GM19035 (cell line): ENCODE measurements at regions not wholly inside any gene's neighbourhood (a gene's known extent, or its start where the extent isn't known, plus 50 kb on each side); places are given as distances from the start of the nearest gene placed in this dataset.
"Not testable (repeated sequence)": the region's sequence is repeated elsewhere in the genome, so short reads cannot be mapped to it uniquely, and the experiment has no call there.

Experiments used
- ATAC-seq: cut with Tn5 transposase; IDR thresholded peaks from one replicate; pipeline ENCODE4 v1.9.1; 2021; ENCODE audit not compliant: unreplicated experiment

DNA sequence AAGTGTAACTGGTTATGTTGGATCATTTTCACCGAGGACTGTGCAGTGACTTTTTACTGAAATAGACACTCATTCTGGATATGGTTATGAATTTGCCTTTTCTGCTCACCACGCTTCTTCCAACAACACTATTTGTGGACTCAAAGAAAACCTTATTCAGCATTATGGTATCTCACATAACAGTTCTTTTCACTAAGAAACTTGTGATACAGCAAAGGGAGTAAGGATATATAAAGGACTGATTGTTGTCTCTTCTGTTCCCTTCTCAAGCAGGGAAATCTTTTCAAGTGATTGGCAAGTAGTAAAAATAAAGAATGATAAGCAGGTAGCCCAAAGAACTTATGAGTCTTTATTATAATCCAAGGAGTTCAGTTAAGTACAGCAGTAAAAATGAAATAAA, 131.5 kb upstream of the SV2C start:
- no peak for ATAC-seq

DNA sequence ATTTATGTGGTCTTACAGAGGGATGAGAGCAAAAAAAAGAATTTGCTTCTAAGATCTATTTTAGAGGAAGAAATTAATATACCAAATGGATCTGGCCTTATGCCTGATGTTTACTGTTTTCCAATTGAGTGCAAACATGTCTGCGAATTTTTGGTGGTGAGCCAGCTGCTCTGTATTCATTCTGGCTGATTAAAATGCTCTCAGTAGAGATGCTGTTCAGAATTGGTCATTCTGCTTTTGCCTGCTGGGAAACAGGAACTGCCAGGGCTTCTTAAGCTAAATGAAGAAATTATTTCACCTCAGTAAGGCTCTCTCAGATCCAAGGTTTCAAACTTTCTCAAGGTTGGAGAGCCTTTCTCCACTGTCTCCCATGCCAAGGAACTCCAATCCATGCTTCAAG, 132.0 kb upstream of the SV2C start:
- ATAC-seq, result no peak

DNA sequence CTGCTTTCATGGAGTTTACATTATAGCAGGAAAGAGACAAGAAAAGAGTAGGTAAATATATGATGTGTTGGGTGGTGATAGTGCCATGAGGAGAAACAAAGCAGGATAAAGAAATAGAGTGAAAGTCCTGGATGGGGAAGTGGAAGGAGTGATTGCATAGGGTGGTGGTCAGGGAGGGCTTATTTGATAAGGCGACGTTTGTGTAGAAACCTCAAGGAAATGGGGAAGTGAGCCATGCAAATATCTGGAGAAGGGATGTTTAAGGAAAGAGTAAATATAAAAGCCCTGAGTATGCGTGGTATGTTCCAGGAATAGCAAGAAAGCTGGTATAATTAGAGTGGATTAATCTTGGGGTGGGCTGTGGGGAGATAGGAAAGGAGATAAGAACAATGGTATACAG, 134.7 kb upstream of the SV2C start:
- ATAC-seq, result no peak

DNA sequence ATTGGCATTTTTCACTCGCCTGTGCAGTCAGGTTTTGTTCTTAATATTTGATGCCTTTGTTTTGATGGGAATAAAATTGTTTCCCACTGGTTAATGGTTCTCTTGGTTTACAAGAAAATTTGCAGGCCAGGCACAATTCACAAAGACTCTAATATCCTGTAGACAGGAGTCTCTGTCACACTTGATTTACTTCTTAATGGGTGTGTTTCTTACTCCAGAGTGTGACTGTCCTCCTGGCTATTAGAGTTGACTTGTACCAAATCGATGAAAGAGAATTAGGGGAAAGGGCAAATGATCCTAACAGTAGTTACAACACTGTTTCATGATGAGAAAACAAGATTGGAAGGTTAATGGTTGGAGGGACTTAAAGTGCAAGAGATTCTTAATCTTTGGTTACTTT, 142.8 kb upstream of the SV2C start:
- ATAC-seq, result no peak

DNA sequence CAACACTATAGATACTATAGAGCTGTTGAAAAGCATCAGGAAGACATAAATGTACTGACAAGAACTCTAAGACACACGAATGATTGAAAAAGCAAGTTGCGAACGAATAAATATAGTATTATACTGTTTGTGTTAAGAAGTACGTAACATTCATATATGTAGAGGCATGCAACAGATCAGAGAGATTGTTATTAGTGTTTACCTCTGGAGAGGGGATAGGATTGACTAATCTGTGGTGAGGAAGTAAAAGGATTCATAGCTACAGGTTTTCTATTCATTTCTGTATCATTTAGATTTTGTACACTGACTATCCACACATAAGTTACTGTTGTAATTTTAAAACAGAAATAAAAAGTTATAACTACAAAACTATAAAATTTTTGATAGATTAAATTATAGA, 147.6 kb upstream of the SV2C start:
- ATAC-seq, result no peak

DNA sequence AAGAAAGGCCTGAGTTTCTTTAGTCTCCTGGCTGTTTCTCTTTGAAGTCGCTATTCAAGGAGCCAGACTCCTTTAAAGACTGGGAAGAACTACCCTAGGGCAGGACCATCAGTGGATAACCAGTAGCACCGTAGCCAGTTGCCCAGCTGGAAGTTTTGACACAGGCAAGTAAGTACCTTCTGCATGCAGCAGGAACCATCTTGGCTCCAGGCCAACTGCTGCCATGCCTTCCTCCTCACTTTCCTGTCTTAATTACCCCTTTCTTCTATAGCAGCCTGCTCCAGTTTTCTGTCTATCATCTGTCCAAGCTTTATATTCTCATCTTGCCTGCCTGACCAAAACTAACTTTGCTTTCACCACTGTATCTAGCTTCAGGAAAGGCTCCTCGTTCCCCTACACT, 149.7 kb upstream of the SV2C start:
- ATAC-seq, result no peak

DNA sequence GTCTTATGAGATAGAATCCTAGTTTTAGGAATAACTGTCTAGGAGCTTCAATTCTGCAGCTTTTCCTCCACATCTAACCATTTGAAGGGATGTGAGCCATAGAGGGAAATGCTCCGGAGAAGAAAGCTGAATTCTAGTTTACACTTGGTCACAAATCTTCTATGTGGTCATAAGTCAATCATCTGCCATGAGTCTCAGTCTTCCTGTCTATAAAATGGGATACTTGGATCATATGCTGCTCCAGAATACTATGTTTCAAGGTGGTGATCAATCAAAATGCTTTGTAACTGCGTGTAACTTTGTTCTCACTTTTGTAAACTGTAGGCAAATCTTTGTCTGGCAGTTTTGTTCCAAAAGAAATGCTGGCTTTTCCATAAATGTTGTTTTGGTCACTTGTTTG, 152.0 kb upstream of the SV2C start:
- no peak for ATAC-seq

DNA sequence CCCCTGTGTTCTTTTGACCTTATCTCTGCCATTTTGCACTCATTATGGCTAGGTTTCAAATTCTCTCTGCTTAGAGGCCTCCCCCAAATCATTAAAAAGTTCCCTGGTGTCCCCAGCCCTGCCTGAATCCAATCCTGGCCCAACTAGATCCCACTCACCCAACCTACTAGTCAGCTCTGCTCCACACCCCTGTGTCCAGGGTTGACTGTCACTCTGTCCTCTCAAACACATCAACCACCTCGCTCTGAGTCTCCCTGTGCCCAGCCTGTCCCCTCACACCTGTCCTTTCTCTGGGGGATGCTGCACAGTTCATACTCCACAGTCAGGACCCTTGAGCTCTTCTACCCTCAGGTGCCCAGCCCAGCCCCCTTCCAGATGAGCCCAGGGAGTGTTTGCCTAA, 154.2 kb upstream of the SV2C start:
- ATAC-seq, result no peak

DNA sequence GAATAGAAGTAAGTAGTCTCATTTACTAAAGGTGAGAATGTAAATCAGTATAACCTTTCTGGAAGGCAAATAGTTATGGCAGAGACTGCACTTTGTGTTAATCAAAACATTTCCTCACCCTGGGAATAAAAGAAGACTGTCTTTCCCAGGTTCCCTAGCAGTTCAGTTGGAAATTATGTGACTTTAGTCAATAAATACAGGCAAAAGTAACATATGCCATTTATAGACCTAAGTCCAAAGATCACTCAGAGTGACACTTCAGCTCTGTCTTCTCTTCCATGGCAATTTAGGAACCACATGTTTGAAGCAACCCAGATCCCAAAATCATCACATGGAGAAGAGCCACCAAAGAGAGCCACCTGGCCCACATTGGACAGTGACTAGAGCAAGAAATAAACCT, 160.7 kb upstream of the SV2C start:
- ATAC-seq, result no peak

DNA sequence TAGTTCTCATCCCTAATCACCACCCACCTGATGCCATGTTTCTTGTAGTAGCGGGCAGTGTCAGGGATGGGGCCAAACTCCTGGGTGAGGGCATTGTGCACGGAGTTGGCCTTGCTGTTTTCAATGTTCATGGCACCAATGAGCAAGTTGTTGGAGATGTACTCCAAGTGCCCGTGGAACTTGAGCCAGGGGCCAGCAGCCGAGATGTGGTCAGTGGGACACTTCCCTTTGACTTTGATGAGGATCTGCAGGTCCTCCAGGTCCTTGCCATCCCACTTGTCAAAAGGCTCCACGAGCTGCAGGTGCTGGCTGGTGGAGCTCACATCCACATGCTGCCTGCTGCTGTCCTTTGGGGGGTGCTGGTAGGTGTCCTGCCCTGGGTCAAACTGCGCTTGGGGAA, 162.2 kb upstream of the SV2C start:
- no peak for ATAC-seq

DNA sequence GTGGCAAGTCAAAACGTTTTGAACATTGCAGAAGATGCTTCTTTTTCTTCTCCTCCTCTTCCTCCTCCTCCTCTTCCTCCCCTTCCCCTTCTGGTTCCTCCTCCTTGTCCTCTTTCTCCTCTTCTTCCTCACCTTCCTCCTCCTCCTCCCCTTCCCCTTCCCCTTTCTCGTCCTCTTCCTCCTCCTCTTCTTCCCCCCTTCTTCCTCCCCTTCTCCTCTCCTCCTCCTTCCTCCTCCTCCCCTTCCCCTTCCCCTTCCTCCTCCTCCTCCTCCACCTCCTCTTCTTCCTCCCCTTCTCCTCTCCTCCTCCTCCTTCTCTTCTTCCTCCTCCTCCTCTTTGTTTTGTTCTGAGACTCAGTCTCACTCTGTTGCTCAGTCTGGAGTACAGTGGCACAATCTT, 167.0 kb upstream of the SV2C start:
- ATAC-seq, result no peak

DNA sequence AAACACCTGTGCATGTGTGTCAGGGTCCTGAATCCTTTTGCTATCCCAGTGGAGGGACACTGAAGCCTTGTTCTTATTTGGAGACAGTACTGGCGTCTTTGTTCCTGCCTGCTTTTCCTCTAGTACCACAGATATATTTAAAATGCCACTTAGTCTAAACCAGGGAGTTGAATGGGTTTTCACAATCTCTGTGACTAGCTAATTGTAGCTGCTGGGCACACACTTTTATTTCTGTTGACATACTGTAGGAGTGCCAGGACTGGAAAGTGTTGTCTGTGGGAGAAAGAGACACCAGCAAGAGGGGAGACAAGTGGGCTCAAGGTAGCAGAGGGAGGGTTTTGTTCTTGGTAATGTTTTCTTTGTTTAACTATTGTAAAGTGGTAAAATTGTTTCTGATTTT, 174.0 kb upstream of the SV2C start:
- no peak for ATAC-seq

DNA sequence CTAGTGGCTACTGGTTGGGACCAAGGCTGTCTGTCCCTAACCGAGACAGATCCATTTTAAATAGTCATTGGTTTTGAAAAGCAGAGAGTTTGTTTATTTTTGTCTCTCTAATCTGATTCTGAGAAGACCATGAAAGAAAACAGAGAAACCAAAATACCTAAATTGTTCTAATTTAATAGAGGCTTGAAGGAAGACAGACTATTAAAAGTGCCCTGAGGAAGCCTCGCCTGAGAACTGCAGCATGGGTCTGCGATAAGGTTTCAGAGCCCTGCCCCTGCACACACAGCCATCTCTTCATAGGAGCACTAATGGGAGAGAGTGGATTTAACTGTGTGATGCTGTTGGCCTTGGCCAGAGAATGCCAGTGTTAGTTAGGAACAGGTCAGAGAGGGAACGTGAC, 175.5 kb upstream of the SV2C start:
- no peak for ATAC-seq

DNA sequence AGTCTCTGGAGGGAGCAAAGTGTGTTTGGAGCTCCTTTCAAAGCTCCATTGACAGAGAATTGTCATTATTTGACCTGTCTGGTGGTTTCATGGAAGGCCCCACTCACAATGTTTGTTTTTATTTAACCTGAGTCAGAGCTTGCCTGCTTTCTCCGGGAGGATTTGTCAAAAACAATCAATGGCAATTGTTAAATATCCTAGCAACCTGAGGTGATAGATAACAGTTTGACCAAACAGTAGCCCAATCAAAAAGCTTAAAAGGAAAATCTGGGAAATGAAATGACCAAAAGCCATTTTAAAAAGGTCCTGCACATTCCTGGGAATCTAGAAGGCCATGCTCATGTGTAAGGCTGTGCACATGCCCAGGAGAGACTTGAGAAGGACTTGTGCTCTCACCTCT, 177.2 kb upstream of the POC5 start:
- no peak for ATAC-seq

DNA sequence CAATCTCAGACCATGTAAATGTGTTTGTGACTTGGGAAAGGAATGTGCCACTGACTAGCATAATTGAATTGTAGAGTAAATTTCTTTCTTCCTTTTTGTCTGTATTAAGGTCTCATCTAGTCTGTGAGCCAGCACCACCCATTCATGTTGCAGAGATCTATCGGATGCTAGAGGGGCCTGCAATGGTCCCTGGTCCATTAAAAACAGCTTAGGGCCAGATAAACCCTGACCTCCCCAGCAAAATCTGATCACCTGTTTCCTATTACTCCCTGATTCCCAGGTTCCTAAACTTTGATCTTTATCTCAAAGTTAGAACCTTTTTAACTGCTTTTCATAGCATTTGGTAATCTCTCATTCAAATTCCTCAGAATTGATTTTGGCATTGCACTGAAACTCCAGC, 174.5 kb upstream of the POC5 start:
- no peak for ATAC-seq

DNA sequence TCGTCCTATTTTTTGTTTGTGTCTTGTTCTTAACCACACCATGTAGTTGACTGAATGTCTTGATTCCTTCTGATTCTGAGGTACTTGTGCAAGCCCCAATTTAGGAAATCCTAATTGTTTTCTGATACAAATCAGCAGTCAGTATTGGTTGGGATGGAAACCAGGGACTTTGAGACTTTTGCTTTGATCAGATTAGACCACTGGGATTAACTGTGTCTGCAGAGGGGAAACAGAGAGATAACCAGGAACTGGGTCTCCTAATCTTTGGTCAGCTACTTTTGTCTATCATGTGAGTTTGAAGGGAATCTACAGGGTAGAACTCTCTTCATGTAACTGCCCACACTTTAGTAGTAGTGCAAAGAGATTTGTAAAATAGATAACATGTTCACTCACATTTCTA, 173.8 kb upstream of the POC5 start:
- no peak for ATAC-seq

DNA sequence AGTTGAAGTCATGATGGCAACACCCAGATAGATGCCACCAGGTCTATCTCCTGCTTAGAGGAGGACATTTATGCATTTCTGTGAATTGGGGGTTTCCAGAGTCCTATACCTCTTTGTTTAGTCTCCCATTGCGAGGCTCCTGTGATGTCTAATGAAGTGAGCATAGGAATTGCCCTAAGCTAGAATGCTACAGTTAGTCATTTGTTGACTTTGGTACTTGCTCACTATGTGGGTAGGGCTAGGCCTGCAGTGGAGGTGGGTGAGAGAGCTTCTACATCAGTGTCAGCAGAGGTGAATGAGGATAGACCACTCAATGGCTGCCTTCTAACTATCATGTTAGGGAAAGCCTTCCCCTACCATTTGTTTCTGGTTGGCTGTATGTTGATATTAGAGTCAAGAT, 173.3 kb upstream of the POC5 start:
- ATAC-seq, result no peak

DNA sequence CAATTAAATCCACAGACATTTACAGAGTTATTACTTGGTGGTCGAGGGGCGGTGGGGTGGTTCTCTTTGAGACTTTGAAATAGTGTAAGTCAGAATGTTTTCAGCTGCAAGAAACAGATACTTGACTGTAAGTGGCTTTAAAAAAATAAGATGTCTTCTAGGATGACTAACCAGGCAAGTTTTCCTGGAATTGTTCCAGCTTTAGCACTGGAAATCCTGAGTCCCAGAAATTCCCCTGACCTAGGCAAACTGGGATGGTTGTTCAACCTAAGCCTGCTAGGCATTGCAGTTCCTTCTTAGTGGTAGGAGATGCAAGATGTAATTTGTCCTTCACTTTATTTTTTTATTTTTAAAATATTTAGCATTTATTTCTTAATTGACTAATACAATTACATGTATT, 169.5 kb upstream of the POC5 start:
- ATAC-seq, result no peak

DNA sequence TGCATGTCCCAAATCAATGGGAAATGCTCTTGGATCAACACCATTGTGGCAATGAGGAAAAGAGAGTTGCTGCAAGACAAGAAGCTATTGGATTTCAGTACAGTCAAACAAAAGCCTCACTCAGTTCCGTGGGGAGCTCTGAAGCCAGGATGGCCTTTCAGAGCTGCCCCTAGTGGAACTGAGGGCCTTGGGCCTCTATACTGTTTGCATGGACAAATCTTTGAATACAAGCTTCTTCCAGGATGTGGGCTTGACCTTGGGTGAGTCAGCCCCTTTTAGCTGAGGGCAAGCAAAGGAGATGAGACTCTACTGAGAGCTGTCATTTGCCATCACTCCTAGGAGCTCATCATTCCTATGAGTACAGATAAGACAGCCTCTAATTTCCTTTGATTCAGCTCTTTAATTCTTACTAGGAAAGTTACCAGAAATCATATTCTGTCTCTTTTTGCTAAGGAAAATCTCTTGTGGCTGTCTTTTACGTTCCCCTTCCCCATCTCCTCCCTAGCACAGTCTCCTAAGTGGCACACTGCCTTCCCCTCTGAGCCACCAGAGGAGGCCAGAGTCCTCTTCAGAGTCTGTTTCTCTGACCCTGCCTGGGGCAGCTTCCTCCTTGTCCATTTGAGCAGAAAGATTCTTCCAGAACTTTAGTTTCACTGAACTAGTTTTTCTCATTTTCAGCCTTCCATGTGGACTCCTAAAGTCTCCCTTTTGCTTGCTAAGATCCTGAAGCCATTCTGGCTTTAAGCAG, 168.8 kb upstream of the POC5 start:
- ATAC-seq, result no peak

DNA sequence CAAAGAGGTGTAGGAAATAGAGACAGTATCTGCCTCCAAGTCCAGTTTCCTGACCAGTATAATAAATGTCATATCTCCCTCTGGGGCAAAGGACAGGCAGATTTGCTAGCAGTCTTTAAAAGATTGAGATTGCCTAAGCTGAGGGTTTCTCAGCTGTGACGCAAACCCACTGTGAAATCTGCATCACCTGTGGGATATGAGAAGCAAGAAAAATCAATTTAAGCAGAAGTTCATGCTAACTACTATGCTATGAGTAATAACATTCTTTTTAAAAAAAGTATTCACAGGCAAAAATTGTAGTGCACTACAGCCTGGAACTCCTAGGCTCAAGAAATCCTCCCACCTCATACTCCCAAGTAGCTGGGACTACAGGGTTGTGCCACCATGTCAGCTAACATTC, 168.1 kb upstream of the POC5 start:
- no peak for ATAC-seq

DNA sequence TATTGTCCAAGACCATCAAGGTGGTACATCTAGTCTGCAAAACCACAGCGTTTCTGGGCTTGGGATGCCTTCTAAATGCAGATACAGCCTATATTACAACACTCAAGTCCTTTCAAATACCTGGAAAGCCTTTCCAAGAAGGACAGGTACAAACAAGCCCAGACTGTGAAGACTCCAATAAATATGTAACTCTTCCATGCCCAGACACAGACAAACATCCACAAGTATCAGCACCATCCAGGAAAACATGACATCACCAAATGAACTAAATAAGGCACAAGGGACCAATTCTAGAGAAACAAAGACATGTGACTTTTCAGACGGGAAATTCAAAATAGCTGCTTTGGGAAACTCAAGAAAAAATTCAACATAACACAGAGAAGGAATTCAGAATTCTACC, 152.7 kb upstream of the POC5 start:
- no peak for ATAC-seq

DNA sequence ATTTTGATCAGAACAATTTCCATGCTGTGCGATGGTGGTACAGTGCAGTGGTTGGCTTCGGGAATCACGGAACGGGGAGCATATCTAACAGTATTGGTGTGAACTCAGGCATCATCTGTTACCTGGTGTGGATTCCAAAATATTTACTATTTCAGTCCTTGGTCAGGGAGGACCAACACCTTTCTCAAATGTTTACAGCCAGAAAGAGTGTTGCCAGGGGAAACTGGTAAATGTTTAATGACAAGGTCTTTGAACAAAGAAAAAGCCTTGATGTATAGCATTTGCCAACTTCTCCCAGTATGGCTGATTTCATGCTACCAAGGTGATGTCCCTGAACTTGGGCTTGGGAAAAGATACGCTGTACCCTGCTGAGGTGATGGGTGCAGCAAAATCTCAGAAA, 145.6 kb upstream of the POC5 start:
- no peak for ATAC-seq

DNA sequence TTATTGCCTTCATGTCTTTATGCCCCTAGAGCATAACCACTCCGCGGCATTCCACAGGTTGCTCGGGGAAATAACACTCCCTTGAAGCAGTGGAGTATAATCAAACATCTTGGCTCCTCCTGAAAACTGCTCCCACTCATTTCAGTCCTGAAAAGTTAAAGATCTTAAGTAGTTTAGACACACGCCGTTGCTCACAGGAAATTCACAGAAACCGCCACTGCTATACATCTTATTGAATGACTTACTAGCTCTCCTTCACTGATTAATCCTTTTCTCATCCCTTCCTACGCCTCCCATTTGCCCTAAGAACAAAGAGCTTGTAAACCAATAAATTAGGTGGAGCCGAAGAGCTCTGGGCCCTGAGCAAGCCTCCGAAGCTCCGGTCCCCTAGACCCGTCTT, 142.4 kb upstream of the POC5 start:
- not testable (repeated sequence) for ATAC-seq

DNA sequence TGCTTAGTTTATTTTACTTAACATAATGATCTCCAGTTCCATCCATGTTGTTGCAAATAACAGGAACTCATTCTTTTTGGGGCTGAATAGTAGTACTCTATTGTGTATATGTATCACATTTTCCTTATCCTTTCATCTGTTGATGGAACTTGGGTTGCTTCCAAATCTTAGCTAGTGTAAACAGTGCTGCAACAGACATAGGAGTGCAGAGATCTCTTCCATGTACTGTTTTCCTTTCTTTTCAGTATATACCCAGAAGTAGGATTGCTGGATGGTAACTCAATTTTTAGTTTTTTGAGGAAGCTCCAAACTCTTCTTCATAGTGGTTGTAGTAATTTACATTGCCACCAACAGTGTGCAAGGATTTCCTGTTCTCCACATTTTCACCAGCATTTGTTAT, 138.8 kb upstream of the POC5 start:
- ATAC-seq, result no peak
